Stimulated activated CD8-positive, alpha-beta memory T cell treated with anti-CD3 and anti-CD28 coated beads, Interleukin-4, amount 100 ng/mL, for 4 hours (primary cell): ENCODE measurements at regions not wholly inside any gene's neighbourhood (a gene's known extent, or its start where the extent isn't known, plus 50 kb on each side); places are given as distances from the start of the nearest gene placed in this dataset.
"Not testable (repeated sequence)": the region's sequence is repeated elsewhere in the genome, so short reads cannot be mapped to it uniquely, and the experiment has no call there.

Experiments
- DNase-seq, 2 donors: peaks; one replicate each; pipeline ENCODE4 v3.0.0-alpha.2; 2020; ENCODE audit warnings: low read depth in 2 of 2, low spot score in 1 of 2

DNA sequence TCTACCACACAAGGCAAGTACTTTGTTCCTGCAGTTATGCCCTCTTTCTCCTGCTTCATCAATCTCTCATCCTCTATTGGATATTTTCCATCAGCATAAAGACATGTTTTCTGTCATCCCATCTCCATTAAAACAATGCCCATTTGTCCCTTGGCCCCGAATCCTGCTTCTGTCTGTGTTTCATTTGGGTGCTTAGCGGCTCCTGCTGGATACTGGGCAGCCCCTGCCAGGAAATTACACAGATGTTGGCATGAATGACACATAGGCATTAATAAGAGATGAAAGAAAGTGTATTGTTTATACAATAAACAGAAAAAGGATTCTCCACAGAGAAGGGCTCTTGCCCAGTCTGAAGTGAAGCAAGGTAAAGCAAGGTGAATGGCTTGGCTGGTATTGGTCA lies 765.3 kb downstream of the REEP3 start:
- DNase-seq, result no peak

DNA sequence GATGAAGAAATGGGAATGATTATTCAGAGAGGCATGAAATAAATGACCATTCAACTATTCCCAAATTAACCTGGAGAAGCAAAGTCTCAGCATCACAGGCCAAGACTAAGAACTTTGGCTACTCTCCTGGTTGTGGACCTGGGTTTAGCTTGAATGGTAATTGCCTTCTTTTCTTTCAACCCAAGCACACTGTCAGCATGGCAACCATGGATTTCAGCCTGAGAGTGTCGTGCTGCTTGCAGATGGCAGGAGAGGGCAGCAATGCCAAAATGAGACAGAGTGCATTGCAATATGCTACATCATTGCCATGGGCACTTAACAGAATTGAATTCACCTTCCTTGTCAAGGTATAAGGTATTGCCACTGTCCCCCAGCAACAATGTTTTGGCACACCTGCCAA lies 767.2 kb downstream of the REEP3 start:
- no peak for DNase-seq

DNA sequence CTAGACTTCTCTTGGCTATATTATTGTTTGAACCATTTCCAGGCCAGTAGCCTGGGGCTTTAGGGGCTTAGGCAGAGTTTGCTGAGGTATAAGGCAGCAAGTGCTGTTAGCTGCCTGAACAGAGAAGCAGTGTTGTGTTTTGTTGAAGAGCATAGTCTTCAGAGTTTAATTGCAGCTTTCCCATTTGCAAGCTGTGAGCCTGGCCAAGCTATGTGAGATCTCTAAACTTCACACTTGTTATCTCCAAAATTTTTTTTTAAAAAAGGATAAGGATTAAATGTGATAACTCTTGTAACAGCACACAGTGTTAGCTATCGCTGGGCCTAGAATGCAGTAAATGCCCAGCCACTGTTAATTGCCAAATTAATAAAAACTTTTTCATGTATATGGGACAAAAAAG lies 782.4 kb downstream of the REEP3 start:
- no peak for DNase-seq

DNA sequence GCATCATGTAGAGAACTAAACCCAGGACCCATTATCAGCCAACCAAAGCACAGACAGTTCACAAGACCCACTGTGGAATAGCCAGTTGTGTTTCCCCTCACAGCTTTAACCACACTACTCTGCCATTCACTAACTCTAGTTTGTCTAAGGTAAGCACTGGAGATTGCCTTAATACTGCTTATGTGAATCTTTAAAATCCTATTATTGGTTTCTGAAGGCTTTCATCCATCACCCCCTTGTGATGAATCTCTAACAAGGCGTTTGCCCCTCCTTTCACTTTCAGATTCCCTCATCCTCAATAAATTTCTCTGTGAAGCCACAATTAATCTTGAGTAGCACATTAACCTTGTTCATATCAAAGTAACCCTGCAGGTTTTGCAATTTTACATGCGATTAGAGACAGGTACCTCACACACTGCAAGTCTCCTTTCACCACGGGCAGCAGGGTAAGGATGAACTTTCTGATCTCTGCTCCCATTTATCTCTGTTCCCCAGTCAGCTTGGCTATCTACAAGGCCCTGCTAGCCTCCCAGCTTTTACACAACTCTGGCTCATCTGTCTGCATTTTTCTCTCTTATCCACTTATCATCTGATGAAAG lies 785.6 kb downstream of the REEP3 start:
- no peak for DNase-seq

DNA sequence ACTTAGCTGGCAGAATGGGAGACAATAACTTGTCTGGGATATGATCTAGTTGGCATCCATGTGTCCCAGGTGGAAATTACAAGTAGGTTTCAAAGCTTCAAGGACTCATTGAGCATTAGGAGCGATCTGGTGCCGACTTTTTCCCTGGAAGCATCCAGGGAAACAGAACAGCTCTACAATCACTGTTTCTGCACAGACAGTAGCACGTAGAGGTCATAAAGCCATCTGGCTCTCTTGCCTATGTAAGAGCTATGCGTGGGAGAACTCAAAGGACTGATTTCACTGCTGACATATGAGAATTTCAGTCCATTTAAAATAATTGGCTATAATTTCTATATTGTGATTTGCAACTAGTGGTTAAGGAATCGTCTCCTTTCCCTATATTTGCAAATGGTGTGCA lies 791.7 kb downstream of the REEP3 start:
- no peak for DNase-seq

DNA sequence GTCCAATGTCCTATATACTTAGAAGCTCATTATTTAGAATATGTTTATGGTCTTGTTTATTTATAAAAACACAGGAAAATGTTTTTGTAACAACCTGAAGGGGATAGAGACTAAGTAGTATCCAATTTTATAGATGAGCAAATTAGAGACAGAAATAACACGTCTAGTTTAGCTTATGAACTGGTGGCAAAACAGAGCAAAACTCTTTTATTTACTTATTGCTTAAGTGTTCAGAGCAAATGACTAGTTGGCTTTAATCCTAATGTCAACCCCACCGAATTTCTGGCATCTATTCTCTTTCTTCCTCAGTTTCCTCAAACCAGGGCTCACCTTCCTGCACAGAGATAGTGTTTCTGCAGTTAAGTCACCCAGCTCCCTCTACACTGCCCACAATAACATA lies 792.8 kb downstream of the REEP3 start:
- no peak for DNase-seq

DNA sequence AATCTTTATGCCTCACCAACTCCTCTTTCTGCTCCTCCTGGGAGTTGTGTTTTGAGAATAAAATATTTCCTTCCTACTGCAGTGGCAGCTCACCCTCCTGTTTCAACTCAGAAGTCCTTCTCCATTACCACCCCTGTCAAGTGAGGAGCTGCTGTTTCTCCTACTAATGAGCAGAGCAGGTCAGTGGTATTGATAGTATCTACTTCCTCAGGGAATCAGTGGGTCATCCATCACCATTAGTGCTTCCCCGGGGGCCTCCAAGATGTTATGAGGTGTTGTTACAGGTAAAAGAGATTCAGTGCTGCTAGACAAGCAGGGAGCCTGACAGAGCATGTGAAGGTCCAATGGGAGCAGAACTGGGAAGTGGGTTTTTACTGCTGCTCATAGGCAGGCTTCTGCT lies 795.2 kb downstream of the REEP3 start:
- no peak for DNase-seq

DNA sequence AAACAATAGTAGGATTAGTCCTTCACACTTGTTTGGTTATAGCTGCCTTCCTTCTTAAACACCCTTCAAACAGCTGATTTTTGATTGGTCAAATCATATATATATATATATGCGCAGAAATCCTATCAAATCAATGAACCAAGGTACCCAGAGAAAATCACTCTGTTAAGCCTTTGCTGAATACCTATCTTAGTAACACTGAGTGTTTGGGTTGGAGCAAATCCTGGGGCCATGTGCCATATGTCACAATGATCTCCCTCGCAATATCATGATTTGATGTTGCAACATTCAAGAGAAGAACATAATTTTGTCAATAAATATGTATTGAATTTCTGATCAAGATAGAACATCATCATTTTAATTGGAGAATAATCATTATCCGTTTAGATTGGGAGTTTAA lies 795.6 kb downstream of the REEP3 start:
- no peak for DNase-seq

DNA sequence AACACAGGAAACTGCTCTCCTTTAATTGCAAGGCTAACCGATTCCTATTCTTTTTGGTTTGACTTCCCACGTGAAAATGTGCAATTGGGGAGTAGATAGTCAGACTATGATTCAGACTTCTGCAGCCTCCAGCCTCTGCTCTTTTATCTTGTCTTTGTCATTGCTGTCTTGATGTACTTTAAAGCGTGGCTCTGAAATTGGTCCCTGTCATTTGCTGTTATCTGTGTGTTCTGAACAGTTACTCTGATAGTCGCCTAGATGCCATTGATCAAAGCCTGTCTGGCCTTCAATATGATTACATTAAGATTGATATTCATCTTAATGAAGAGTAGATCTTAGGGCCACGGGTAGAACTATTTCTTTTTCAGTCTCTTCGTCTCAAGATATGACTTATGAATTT lies 799.2 kb downstream of the REEP3 start:
- no peak for DNase-seq

DNA sequence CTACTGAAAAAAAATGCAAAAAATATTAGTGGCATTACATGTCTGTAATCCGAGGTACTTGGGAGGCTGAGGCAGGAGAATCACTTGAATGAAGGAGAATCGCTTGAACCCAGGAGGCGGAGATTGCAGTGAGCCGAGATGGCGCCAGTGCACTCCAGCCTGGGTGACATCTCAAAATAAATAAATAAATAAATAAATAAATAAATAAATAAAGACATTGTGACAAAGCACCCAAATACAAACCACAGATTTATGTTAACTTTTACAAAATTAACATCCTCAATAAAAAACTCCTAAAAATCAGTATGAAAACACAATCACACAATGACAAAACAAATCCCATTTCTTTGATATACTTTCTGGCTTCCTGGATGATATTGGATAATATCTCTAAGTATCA lies 808.3 kb downstream of the REEP3 start:
- DNase-seq, result no peak

DNA sequence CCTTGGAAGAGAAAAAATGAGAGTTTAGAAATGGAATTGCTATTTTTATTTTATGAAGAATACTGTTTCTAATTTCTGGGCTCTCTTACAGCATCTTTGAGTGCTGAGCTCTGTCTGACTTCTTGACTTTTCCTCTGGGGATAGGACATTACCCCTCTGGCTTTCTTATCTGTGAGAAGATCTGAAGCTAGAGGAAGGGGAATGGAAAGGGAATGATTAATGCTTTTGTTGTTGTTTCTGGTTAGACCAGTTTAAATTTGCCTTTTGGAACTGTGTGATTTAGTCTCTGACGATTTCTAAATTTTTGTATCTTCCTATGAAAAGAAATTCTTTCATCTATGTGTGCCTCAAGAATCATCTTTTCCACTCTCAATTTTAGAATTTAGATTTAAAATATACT lies 811.4 kb downstream of the REEP3 start:
- DNase-seq, result no peak

DNA sequence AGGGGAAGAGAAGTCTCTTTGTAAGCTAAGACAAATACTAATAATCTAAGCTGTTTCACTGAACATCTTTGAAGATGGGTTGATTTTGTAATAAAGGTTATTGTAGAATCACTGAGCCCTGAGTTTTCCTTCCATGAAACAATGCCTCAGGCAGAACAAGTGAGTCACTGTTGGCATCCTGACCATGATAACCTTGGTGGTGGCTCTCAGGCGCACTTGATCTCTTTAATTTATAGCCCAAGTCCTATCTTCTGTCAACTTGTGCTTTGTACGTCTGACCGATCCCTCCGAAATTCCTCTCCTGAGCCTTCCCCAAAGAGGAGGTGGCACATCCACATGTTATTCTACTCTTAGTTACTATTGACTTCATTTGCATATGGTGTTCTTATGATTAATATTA lies 812.9 kb downstream of the REEP3 start:
- DNase-seq, result no peak

DNA sequence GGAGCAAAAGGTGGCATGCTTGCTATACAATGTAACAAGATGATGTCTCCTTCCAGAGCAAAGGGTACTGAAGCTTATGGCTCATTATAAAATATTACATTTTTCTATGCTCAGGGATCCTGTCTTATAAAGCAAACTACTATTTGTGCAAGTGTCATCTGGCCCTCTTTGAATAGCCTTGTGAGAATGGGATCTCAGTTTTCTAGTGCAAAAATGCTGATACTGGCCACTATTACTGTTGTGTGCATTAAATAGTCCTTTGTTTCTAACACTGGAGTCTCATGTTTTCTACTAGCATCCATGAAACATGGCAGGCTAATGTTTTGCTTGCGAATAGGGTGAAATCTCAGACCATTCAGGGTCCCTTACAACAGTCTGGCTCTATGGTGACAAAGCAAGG lies 823.0 kb downstream of the REEP3 start:
- DNase-seq, result no peak

DNA sequence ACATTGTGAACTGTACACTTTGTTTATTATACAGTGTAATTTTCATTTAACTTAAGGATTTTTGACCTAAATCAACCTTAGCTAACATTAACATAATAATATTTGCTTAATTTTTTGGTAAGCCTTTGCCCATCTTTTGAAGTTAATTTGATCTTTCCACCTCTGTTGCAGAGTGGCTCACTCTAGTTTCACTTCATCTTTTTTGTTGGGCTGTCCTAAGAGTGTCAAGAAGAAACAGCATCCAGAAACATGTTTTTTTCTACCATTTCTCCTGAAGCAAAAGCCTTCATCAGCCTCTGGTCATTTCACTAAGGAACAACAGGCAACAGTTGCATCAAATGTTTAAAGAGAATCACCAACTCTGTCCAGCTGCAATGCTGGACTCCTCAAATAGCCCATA lies 824.7 kb downstream of the REEP3 start:
- no peak for DNase-seq

DNA sequence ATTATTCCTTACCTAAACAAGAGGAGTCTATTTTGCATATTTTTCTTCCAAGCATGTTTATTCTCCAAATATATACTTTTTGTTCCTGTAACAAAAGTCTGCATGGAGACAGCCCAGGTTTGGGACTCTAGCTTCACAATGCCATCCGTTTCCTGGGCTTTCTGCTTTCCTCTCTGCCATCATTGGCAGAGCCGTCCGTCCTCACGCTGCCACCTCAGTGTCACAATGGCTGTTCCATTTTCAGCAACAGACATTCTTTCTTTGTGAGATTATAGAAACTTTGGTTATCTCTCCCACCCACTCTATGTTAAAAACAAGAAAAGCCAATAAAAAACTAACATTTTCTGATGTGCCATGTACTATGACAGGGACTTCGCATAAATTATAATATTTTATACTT lies 825.2 kb downstream of the REEP3 start:
- no peak for DNase-seq

DNA sequence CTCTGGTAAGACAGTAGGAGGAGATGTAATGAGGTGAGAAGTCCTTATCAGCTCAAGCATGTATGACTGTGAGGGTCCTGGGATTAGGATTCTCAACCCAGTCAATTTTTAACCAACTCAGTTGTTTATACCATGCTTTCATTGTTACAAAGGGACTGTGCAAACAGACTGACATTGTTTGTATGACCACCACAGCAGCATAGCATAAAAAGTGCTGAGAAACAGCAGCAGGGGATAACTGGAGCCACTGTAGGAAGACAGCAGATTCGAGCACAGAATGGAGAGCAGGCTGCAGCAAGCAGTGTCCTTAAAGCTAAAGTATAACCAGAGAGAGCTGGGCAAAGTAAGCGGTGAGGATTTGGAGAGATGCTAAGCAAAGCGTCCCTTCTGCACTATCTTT lies 829.5 kb downstream of the REEP3 start:
- no peak for DNase-seq

DNA sequence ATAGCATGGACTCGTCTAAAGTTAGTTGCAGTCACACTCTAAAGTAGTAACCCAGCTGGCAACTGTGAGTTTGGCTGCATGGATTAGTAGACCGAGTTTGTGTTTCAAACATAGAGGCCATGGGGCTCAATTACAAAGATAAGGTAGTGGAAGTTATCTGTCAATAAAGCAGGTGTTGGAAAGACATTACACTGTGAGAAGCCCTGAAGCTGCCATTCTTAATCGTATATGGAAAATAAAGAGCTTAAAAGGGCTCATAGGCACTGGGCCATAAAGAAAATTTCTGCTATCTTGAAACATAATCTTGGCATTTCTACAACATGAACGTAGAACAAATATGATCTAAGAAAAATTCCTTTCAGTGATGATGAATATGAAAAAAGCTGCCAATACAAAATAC lies 837.7 kb downstream of the REEP3 start:
- DNase-seq, result no peak

DNA sequence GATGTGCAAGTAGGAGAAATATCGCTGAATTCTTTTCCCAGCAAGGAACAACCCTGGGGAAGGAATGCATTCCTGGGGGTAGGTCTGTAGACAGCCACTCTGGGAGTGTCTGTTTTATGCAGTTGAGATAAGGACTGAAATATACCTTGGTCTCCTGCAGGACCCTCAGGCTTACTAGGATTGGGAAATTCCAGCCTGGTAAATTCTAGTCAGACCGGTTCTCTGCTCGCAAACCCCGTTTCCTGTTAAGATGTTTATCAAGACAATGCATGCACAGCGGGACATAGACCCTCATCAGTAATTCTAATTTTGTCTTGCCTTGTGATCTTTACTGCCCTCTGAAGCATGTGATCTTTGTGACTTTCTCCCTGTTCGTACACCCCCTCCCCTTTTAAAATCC lies 839.0 kb downstream of the REEP3 start:
- not testable (repeated sequence) for DNase-seq

DNA sequence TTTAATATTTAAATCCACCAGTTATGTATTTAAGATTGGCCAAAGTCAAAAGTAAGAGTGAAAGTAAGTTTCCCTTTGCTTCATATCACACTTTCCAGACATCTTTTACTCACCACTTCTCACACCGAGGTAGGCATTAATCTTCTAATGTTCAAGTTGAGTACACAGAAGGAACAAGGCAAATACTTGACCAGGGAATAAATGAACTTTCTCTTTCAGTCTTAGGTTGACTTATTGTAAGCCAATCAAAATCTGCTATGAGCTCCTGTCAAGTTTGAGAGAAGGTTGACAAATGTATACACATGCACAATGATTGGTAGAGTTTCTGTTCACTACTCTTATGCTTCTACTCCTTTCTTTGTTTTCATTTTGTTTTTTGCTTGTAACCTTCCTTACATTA lies 842.5 kb downstream of the REEP3 start:
- no peak for DNase-seq

DNA sequence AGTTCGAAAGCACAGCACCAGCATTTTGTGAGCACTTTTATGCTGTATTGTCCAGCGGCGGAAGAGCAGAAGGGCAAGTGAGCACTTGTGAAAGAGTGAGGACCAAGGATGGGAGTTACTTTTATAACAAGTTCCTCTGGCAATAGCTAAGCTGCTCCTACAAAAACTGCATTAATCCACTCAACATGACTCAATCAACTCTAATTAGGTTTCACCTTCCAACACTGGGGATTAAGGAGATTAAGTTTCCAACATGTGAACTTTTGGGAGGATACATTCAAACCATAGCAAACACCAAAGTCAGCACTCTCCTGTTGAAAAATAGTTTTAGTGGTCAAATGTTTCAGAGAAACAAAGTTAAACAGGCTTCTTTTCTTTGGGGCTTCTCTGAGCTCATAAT lies 844.5 kb downstream of the REEP3 start:
- DNase-seq, result no peak

DNA sequence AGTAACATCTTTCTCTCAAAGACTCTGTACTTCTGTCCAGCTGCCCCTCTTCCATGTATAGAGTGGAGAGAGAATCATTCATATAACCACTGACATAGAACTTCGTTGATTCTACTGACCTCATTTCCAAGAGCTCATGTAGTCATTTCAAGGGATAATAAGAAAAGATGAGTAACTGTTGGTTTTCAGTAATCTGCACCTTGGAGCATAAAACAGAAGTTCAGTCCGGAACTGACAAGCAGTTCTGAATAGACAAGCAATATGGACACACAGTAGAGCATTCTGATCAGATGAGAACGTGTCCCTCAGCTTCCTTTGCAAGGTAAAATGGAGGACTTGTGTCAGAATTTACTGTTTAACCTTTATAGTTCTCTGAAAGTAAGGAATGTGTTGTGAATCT lies 847.1 kb downstream of the REEP3 start:
- no peak for DNase-seq

DNA sequence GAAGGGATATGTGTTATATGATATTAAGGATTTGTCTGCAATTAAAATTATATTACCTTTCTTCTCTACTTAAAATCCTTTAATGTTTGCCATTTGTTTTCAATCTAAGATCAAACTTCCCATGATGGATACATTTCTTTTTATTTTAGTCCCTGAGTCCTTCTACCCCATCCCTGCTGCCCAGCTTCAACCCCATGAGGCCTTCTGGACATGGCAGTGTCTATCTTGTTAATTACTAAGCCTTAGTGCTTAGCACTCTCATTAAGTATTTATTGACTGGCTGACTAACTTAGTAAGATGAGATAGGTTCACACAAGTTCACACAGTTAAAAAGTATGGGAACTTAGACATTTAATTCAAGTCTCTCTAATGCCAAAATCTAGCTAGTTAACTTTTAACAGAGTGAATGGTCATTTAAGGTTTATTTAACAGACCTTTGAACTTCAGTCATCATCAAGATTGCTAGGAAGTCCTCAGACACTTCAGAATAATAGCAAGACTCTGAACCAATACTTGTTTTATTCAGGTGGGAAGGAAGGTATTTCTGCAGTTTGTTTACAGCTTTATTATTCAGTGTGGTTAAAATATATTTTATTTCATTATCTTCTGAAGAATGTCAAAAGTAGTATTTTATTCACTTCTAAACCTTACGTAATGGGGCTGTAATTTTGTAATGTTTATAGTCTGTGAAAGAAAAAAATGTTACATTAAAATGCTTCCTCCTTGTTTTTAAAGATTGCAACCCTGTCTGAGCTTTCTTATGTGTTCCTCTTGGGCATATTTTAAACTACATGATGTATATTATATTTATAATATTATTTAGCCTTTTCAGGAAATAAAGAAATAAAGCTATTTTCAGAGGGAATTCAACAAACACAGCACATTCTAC lies 848.9 kb downstream of the REEP3 start:
- no peak for DNase-seq

DNA sequence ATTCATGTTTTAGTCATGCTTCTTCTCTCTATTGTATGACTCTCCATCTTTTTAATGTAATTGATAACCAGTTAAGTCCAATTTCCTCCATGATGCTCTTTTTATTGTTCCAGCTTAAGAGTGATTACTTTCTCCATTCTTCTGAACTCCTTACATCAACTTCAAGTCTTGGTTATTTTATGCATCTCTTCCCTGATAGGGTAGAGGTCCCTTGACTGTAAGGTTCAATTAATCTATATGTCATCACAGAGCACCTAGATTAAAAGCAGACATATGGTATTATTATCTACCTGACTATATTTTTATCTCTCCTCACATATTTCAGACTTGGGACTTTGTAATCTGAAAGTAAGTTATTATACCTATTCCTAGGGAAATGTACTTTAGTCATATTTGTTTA lies 853.1 kb downstream of the REEP3 start:
- DNase-seq, result no peak
